ENCODE measurements at regions not wholly inside any gene's neighbourhood (a gene's known extent, or its start where the extent isn't known, plus 50 kb on each side); places are given as distances from the start of the nearest gene placed in this dataset.

DNA sequence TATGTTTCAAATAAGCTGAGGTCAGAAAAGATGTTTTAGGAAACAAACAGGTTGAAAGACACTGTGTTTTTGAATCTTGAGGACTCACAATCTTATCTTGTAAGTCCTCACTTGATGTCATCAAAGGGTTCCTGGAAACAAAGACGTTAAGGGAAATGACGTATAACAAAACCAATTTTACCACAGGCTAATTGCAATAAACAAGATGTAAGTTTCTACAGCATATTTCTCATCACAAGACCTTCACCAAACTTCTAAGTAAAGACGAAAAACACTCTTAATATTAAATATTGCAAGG is 433.5 kb upstream of the FAT3 start:
- TF ChIP-seq, protein P1, sequence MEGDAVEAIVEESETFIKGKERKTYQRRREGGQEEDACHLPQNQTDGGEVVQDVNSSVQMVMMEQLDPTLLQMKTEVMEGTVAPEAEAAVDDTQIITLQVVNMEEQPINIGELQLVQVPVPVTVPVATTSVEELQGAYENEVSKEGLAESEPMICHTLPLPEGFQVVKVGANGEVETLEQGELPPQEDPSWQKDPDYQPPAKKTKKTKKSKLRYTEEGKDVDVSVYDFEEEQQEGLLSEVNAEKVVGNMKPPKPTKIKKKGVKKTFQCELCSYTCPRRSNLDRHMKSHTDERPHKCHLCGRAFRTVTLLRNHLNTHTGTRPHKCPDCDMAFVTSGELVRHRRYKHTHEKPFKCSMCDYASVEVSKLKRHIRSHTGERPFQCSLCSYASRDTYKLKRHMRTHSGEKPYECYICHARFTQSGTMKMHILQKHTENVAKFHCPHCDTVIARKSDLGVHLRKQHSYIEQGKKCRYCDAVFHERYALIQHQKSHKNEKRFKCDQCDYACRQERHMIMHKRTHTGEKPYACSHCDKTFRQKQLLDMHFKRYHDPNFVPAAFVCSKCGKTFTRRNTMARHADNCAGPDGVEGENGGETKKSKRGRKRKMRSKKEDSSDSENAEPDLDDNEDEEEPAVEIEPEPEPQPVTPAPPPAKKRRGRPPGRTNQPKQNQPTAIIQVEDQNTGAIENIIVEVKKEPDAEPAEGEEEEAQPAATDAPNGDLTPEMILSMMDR (IDR thresholded peaks at IDR 0.05; ENCODE audit: poor library complexity), result no peak
- TF ChIP-seq EZH2 (IDR thresholded peaks at IDR 0.05; ENCODE audit: borderline replicate concordance), result no peak

All from hepatocyte (in vitro differentiated cells).